ENCODE measurements at regions not wholly inside any gene's neighbourhood (a gene's known extent, or its start where the extent isn't known, plus 50 kb on each side); places are given as distances from the start of the nearest gene placed in this dataset.

DNA sequence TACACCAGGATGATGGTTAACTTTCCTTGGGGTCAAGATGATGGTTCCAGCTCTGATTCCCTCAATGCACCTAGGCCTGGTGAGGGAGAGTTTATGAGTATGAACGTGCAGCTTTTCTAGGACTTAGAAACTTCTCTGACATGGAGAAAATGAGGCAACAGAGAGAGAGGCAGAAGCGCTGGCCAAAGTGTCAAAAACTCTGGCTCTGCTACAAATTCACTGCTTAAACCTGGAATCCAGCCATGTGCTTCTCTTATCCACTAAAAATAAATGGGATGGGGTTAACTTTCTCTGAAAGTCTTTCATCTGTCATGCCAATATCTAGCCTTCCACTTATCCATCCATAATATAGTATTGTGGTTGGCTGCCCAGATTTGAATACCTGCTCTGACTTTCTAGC is 568.7 kb downstream of the MED13L start:
- TF ChIP-seq, protein P1, sequence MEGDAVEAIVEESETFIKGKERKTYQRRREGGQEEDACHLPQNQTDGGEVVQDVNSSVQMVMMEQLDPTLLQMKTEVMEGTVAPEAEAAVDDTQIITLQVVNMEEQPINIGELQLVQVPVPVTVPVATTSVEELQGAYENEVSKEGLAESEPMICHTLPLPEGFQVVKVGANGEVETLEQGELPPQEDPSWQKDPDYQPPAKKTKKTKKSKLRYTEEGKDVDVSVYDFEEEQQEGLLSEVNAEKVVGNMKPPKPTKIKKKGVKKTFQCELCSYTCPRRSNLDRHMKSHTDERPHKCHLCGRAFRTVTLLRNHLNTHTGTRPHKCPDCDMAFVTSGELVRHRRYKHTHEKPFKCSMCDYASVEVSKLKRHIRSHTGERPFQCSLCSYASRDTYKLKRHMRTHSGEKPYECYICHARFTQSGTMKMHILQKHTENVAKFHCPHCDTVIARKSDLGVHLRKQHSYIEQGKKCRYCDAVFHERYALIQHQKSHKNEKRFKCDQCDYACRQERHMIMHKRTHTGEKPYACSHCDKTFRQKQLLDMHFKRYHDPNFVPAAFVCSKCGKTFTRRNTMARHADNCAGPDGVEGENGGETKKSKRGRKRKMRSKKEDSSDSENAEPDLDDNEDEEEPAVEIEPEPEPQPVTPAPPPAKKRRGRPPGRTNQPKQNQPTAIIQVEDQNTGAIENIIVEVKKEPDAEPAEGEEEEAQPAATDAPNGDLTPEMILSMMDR (IDR thresholded peaks at IDR 0.05) = no peak
- TF ChIP-seq POLR2A (IDR thresholded peaks at IDR 0.05) = no peak
